PC-3 (cell line): ENCODE measurements at regions not wholly inside any gene's neighbourhood (a gene's known extent, or its start where the extent isn't known, plus 50 kb on each side); places are given as distances from the start of the nearest gene placed in this dataset.
"Not testable (repeated sequence)": the region's sequence is repeated elsewhere in the genome, so short reads cannot be mapped to it uniquely, and the experiment has no call there.

Source experiments
- ATAC-seq: fragments of 200-7000 bp; cut with Tn5 transposase; 2 replicates; pipeline ENCODE4 v1.9.1; 2020; ENCODE audit warnings: mild to moderate bottlenecking, moderate library complexity
- BruUV-seq: library from RNA; stranded (reverse); fragments of 400-500 nt; replicated peaks from 2 replicates; lab custom pipeline; 2021; lab: Mats Ljungman, UMichigan
- CTCF ChIA-PET: fragments of 300-600 bp; sonication (Branson Sonifier 250); formaldehyde crosslinking; loops from one replicate; lab custom pipeline; 2022; ENCODE audit warnings: antibody characterized with exemption; lab: Charles Lee
- POLR2A ChIA-PET: fragments of 300-600 bp; sonication (Branson Sonifier 250); formaldehyde crosslinking; loops from one replicate; lab custom pipeline; 2022; ENCODE audit warnings: antibody characterized with exemption; ENCODE audit not compliant: unreplicated experiment; lab: Charles Lee
- DNase-seq: peaks from one replicate; pipeline ENCODE4 v3.0.0-alpha.2; 2015
- H2AFZ ChIP-seq: fragments of 300-600 bp; sonication (generic); 2 replicates; pipeline ENCODE4 v1.6.0; 2016; ENCODE audit warnings: antibody characterized with exemption, low read length
- H3F3A ChIP-seq: fragments of 300-600 bp; sonication (generic); one replicate; pipeline ENCODE4 v1.6.0; 2017; ENCODE audit warnings: antibody characterized with exemption, low read length, control low read depth, mild to moderate bottlenecking; ENCODE audit not compliant: unreplicated experiment
- H3K27ac ChIP-seq: fragments of 300-600 bp; sonication (generic); 2 replicates; pipeline ENCODE4 v1.5.1; 2016; ENCODE audit warnings: mild to moderate bottlenecking, low read length
- H3K27me3 ChIP-seq: fragments of 300-600 bp; sonication (generic); 2 replicates; pipeline ENCODE4 v1.6.1; 2016; ENCODE audit warnings: low read length, mixed read lengths
- H3K36me3 ChIP-seq: fragments of 300-600 bp; sonication (generic); 2 replicates; pipeline ENCODE4 v1.6.1; 2016; ENCODE audit warnings: low read depth, mixed run types, low read length, mixed read lengths
- H3K4me1 ChIP-seq: fragments of 300-600 bp; sonication (generic); 2 replicates; pipeline ENCODE4 v1.5.1; 2016; ENCODE audit warnings: low read length; ENCODE audit not compliant: insufficient read depth
- H3K4me2 ChIP-seq: fragments of 300-600 bp; sonication (generic); 2 replicates; pipeline ENCODE4 v1.6.0; 2016; ENCODE audit warnings: low read length
- H3K4me3 ChIP-seq: fragments of 300-600 bp; sonication (generic); 2 replicates; pipeline ENCODE4 v1.5.1; 2016; ENCODE audit warnings: mild to moderate bottlenecking, low read length, mixed read lengths
- H3K79me2 ChIP-seq: fragments of 300-600 bp; sonication (generic); 2 replicates; pipeline ENCODE4 v1.6.1; 2017; ENCODE audit warnings: low read length, mixed read lengths
- H3K9ac ChIP-seq: fragments of 300-600 bp; sonication (generic); 2 replicates; pipeline ENCODE4 v1.6.0; 2016; ENCODE audit warnings: mild to moderate bottlenecking, low read length
- H3K9me2 ChIP-seq: fragments of 300-600 bp; sonication (generic); replicated peaks from 2 replicates; pipeline ENCODE4 v1.6.1; 2016; ENCODE audit warnings: mixed run types, low read length, mixed read lengths
- H3K9me3 ChIP-seq: fragments of 300-600 bp; sonication (generic); 2 replicates; pipeline ENCODE4 v1.6.1; 2016; ENCODE audit warnings: low read length, mixed read lengths
- H4K20me1 ChIP-seq: fragments of 300-600 bp; sonication (generic); 2 replicates; pipeline ENCODE4 v1.6.1; 2016; ENCODE audit warnings: low read length, mixed read lengths
- EZH2 ChIP-seq: fragments of 300-600 bp; sonication (generic); IDR thresholded peaks from one replicate; pipeline ENCODE4 v1.6.1; 2017; ENCODE audit warnings: antibody characterized with exemption, mild to moderate bottlenecking, low read length; ENCODE audit not compliant: unreplicated experiment
- EZH2phosphoT487 ChIP-seq: fragments of 300-600 bp; sonication (generic); IDR thresholded peaks from 2 replicates; pipeline ENCODE4 v1.6.1; 2018; ENCODE audit warnings: mild to moderate bottlenecking, antibody characterized with exemption, low read length, borderline replicate concordance
- intact Hi-C: fragments of 100-400 bp; cut with micrococcal nuclease; formaldehyde crosslinking; loops from 2 replicates; pipeline ENCODE4 v1.9.0; 2023
- TF ChIP-seq, protein P1 (sequence below): fragments of 300-600 bp; sonication (generic); conservative IDR thresholded peaks from 2 replicates; pipeline ENCODE4 v1.5.1; 2017; ENCODE audit warnings: antibody characterized with exemption, low read depth, mild to moderate bottlenecking, low read length

GRCh38 chr19:30935146-30935545, 414.1 kb downstream of the TSHZ3 start:
- no peaks in the 10 kb centered on the region for H3K79me2 ChIP-seq
- H3K36me3 ChIP-seq, result no peaks in the 10 kb centered on the region
- ChIA-PET POLR2A (no interaction called here), CTCF (no interaction called here)
- TF ChIP-seq EZH2phosphoT487 (no peak), EZH2 (no peak)
- TF ChIP-seq, protein P1, sequence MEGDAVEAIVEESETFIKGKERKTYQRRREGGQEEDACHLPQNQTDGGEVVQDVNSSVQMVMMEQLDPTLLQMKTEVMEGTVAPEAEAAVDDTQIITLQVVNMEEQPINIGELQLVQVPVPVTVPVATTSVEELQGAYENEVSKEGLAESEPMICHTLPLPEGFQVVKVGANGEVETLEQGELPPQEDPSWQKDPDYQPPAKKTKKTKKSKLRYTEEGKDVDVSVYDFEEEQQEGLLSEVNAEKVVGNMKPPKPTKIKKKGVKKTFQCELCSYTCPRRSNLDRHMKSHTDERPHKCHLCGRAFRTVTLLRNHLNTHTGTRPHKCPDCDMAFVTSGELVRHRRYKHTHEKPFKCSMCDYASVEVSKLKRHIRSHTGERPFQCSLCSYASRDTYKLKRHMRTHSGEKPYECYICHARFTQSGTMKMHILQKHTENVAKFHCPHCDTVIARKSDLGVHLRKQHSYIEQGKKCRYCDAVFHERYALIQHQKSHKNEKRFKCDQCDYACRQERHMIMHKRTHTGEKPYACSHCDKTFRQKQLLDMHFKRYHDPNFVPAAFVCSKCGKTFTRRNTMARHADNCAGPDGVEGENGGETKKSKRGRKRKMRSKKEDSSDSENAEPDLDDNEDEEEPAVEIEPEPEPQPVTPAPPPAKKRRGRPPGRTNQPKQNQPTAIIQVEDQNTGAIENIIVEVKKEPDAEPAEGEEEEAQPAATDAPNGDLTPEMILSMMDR, result no peak
- no peaks in the 10 kb centered on the region for H3K27me3 ChIP-seq
- H4K20me1 ChIP-seq, result no peaks in the 10 kb centered on the region
- intact Hi-C loops, result no loop called here
- no peaks in the 10 kb centered on the region for H3K9me2 ChIP-seq
- no TSS peak for BruUV-seq
- ATAC-seq, result no peak
- no peak overlapping the region for H3K4me2 ChIP-seq
- H3K27ac ChIP-seq, result no peak overlapping the region
- H3F3A ChIP-seq, result no peaks in the 10 kb centered on the region
- no peak overlapping the region for H3K4me3 ChIP-seq
- DNase-seq, result no peak
- H3K9ac ChIP-seq, result no peak overlapping the region
- no peaks in the 10 kb centered on the region for H3K9me3 ChIP-seq
- H3K4me1 ChIP-seq, result no peaks in the 10 kb centered on the region
- H2AFZ ChIP-seq, result no peak overlapping the region

- H3K27ac ChIP-seq, H3K36me3 ChIP-seq, CTCF ChIA-PET, H3K79me2 ChIP-seq, H3K4me2 ChIP-seq, H3F3A ChIP-seq, H2AFZ ChIP-seq, H3K9me2 ChIP-seq, H3K9ac ChIP-seq, DNase-seq, BruUV-seq, H3K9me3 ChIP-seq, H4K20me1 ChIP-seq, POLR2A ChIA-PET, ATAC-seq, H3K4me1 ChIP-seq, H3K4me3 ChIP-seq, H3K27me3 ChIP-seq, intact Hi-C loops: not testable (repeated sequence)
These were observed 415.8 kb downstream of the TSHZ3 start for GRCh38 chr19:30933454-30933853.

- Histone ChIP-seq H3K27me3 (no peaks in the 10 kb centered on the region), H3K36me3 (no peaks in the 10 kb centered on the region), H2AFZ (no peak overlapping the region), H3K9me2 (no peaks in the 10 kb centered on the region), H3K4me1 (no peaks in the 10 kb centered on the region), H3K4me2 (no peak overlapping the region), H3K27ac (no peak overlapping the region), H3K9ac (no peak overlapping the region), H3K79me2 (no peaks in the 10 kb centered on the region), H3K4me3 (no peak overlapping the region), H4K20me1 (no peaks in the 10 kb centered on the region), H3F3A (no peaks in the 10 kb centered on the region), H3K9me3 (no peaks in the 10 kb centered on the region)
- no TSS peak for BruUV-seq
- ChIA-PET CTCF (no interaction called here), POLR2A (no interaction called here)
- intact Hi-C loops, result no loop called here
- no peak for TF ChIP-seq EZH2
- no peak for TF ChIP-seq EZH2phosphoT487
- TF ChIP-seq, protein P1, result no peak
- DNase-seq (no peak), ATAC-seq (no peak)
These were observed 416.4 kb downstream of the TSHZ3 start for GRCh38 chr19:30932854-30933253.
